ENCODE measurements at regions not wholly inside any gene's neighbourhood (a gene's known extent, or its start where the extent isn't known, plus 50 kb on each side); places are given as distances from the start of the nearest gene placed in this dataset.

DNA sequence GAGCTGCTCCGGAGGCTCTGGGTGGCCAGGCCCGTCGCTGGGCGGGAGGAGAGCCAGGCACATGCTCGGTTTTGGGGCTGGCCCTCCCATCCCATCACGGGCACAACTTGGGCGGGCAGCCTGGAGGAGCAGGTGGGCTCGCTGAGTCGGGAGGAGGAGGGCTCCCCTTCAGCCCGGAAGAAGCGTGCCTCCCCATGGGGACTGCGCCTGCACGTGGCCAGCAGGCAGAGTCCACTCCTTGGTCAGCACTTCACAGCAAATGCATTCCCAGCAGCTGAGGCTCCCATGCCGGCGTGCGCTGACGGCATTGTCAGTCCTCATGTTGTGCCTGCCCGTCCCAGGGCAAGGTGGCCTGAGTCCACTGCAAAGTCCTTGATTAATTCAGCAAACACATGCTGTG, 1281.7 kb downstream of the BRD1 start:
- POLR2A ChIA-PET: no interaction called here
- Mint-ChIP-seq H3K36me3 (ENCODE audit: low read depth) (no peaks in the 10 kb centered on the region), H3K9me3 (peaks cover 6% of the 10 kb centered on the region), H3K4me1 (no peaks in the 10 kb centered on the region), H3K27ac (no peak overlapping the region), H3K4me3 (no peak overlapping the region), H3K27me3 (no peaks in the 10 kb centered on the region)
- CTCF ChIA-PET: interaction anchor here (1.2 kb wide), 1 partner anchor 15 kb away, joined by 3 read pairs; no protein-coding TSS in a partner anchor
- DNase-seq: no peak

DNA sequence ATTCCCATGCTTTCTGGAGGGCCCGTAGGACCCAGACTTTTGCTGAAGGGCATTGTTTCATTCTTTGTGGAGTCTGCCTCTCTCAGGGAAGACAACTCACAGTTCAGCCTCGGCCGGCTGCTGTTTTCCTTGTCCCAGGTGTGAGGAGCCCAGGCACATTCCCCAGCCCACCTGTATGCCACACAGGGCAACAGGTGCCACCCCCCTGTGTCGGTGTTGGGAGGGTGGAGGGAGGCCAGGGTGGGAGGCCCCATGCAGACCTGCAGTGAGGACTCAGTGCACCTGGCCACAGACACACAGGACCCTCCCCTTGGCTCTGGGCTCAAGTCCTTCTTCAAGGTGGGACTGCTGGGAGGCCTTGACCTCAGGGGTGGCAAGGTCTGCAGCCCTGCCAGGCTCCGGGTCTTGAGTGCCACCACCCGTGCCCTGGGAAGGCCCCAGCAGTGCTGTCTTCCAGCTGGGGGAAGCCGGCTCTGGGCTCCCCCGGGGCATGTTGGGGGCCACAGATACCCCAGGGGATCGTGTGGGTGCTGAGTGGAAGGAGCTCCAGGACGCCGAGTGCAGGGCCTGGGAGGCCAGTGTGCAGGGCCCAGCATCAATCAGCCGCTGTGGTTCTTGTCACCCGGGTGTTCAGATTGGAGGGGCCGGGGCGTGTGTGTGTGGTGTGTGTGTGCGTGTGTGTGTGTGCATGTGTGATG, 1286.1 kb downstream of the BRD1 start:
- Mint-ChIP-seq H3K4me1 (no peaks in the 10 kb centered on the region), H3K36me3 (ENCODE audit: low read depth) (no peaks in the 10 kb centered on the region), H3K27ac (no peak overlapping the region), H3K9me3 (peaks cover 6% of the 10 kb centered on the region), H3K27me3 (no peaks in the 10 kb centered on the region), H3K4me3 (no peak overlapping the region)
- DNase-seq: no peak
- ChIA-PET CTCF (no interaction called here), POLR2A (no interaction called here)

DNA sequence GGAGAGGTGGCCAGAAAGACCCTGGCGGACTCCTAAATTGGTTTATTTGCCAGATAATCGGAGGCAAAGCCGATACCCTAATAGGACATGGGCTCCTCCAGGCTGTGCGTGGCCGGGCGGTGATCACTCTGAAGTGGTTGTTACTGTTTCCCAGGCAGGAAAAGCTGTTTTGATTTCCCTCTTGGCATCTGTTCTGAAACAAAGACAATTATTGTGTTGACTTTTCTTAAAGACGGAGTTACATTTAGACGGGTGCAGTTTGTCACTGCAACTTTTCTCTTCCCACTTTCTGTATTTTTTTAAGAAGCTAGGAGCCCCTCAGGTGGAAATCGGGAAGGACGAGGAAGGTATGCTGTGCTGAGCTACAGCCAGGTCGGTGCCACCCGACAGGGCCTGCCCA, 1288.4 kb downstream of the BRD1 start:
- Mint-ChIP-seq H3K36me3 (ENCODE audit: low read depth) (no peaks in the 10 kb centered on the region), H3K4me1 (no peaks in the 10 kb centered on the region), H3K9me3 (peaks cover 6% of the 10 kb centered on the region), H3K27me3 (no peaks in the 10 kb centered on the region), H3K27ac (no peak overlapping the region), H3K4me3 (no peak overlapping the region)
- ChIA-PET POLR2A (no interaction called here), CTCF (no interaction called here)
- no peak for DNase-seq

DNA sequence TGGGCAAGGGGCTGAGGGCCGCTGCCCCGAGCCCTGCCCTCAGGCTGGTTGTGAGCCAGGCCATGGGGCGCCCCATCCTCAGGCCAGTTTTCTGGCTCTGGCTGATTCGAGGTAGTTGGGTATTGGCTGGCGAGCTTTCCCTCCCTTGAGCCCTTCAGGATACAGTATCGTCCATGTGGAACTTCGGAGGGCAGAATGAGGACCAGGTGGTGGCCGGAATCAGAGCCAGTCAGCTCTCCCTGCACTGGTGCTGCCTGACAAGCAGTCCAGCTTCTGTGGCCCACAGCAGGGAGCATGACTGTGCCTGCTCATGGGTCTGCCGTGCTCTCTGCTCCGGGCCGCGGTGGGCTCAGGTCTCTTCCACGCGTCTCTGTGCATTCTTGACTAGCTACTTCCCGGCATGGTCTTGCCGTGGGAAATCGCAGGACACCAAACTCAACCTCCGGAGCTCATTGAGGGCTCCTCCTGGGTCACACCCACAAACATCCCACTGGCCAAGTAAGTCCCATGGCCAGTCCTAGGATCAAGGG, 1289.3 kb downstream of the BRD1 start:
- H3K4me3 Mint-ChIP-seq: no peak overlapping the region
- DNase-seq: no peak
- H3K27me3 Mint-ChIP-seq: no peaks in the 10 kb centered on the region
- peaks cover 6% of the 10 kb centered on the region for H3K9me3 Mint-ChIP-seq
- CTCF ChIA-PET: no interaction called here
- H3K4me1 Mint-ChIP-seq: no peaks in the 10 kb centered on the region
- H3K27ac Mint-ChIP-seq: no peak overlapping the region
- POLR2A ChIA-PET: no interaction called here
- H3K36me3 Mint-ChIP-seq (ENCODE audit: low read depth): no peaks in the 10 kb centered on the region

DNA sequence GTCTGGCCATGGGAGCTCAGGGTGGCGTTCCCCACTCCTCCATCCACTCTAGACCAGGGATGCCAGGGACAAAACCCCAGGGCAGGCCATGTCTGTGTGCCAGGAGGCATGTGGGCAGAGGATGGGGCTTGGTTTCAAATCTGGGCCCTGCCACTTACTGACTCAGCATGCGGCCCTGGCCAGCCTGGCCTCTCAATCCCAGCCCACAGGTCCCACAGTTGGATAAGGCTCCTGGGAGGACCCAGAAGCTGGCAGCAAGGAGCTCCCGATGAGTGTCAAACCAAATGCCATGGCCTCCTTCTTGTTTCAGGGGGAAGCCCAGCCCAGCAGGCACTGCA, 1290.4 kb downstream of the BRD1 start:
- Mint-ChIP-seq H3K27ac (no peak overlapping the region), H3K27me3 (no peaks in the 10 kb centered on the region), H3K9me3 (peaks cover 6% of the 10 kb centered on the region), H3K36me3 (ENCODE audit: low read depth) (no peaks in the 10 kb centered on the region), H3K4me3 (no peak overlapping the region), H3K4me1 (no peaks in the 10 kb centered on the region)
- ChIA-PET POLR2A (no interaction called here), CTCF (no interaction called here)
- no peak for DNase-seq

DNA sequence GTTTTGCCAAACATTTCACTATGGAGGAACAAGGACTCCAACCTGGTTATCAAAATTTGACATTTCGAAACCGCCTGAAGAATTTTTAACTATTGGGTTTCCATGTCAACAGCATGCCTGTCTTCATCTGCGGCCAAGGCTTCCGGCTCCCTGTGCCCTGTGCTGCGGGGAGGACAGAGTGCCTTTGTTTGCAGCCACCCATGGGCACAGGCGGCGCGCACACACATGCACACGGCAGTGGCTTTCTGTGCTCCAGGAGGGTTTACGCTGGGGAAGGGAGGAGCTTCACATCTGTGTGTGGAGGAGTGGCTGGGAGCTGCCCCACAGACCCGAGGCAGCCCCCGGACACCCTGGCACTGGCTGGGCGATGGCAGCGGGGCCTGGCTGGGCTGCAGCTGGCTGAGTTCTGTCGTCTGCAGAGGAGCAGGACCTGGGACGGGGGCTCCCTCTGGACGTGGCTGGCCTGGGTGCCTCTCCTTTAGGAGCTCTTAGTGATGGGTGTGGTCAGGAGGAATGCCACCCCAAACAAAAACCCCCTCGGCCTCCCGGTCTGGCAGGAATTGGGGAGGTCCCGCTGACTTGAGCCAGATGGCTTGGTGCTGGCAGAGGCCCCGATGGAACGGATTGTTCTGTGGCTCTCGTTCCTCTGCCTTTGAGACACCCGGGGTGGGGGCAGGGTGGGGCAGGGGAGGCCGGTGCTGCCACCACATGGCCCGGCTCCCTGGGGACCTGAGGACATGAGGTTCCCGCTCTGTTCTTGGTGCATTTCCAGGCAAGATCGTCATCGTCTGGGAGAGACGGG, 1290.9 kb downstream of the BRD1 start:
- Mint-ChIP-seq H3K36me3 (ENCODE audit: low read depth) (no peaks in the 10 kb centered on the region), H3K4me1 (no peaks in the 10 kb centered on the region), H3K9me3 (no peaks in the 10 kb centered on the region), H3K4me3 (no peak overlapping the region), H3K27me3 (no peaks in the 10 kb centered on the region), H3K27ac (no peak overlapping the region)
- POLR2A ChIA-PET: no interaction called here
- no peak for DNase-seq
- CTCF ChIA-PET: no interaction called here

DNA sequence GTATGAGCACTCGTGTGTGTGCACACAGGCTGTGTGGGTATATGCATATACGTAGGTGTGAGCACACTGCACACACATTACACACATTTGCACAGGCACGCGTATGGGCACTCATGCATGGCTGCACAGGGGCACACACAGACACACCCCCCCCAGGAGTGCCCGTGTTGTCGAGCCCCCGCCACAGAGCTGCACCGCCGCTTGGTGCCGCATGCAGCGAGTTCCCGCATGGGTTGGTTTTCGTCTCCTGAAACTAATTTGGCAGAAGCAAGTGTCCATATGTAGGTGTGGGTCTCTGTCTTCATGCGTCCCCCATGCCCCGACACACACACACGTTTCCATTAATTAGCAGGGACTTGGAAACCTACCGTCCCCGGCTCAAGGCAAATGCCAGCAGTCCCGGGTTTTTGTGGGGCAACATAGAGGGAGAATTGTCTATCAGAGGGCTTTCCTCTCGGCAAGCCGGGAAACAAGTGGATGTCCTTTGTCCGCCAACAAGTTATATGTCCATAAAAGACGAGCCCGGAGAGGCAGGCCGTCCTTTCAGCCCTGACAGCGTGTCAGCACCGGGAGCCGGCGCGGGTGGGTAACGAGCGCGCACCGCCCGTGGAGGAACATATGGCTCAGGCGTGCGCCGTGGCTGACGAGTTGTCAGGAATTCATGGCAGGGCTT, 1291.7 kb downstream of the BRD1 start:
- Mint-ChIP-seq H3K9me3 (no peaks in the 10 kb centered on the region), H3K4me1 (no peaks in the 10 kb centered on the region), H3K4me3 (no peak overlapping the region), H3K27ac (no peak overlapping the region), H3K36me3 (ENCODE audit: low read depth) (no peaks in the 10 kb centered on the region), H3K27me3 (no peaks in the 10 kb centered on the region)
- CTCF ChIA-PET: no interaction called here
- DNase-seq: no peak
- POLR2A ChIA-PET: no interaction called here

DNA sequence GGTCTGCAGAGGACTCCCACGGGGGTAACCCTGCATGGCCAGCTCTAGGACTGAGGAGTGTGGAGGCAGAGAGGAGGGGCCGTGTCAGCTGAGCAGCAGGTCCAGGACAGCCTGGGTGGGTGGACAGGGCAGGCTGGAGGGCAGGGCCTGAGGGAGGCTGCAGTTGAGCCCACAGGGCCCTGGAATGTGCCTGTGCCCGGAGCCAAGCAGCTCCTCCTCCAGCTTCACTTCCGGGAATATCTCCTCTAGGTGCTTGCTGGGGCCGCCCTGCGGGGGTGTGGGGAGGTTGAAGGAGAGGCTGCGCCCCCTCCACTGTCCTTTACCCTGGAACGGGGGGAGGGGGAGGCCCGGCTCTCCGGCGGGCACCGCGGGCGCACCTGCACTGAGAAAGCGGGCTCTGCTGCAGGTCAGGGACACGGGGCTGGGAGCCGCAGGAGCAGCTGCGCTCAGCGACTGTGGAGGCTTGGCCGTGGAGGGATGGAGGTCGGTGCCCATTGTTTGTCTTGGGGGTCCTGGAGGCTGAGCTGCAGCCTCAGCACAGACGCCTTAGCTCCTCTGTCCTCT, 1293.2 kb downstream of the BRD1 start:
- Mint-ChIP-seq H3K27me3 (no peaks in the 10 kb centered on the region), H3K36me3 (ENCODE audit: low read depth) (no peaks in the 10 kb centered on the region), H3K4me1 (no peaks in the 10 kb centered on the region), H3K27ac (no peak overlapping the region), H3K4me3 (no peak overlapping the region), H3K9me3 (no peaks in the 10 kb centered on the region)
- POLR2A ChIA-PET: no interaction called here
- no peak for DNase-seq
- CTCF ChIA-PET: no interaction called here

DNA sequence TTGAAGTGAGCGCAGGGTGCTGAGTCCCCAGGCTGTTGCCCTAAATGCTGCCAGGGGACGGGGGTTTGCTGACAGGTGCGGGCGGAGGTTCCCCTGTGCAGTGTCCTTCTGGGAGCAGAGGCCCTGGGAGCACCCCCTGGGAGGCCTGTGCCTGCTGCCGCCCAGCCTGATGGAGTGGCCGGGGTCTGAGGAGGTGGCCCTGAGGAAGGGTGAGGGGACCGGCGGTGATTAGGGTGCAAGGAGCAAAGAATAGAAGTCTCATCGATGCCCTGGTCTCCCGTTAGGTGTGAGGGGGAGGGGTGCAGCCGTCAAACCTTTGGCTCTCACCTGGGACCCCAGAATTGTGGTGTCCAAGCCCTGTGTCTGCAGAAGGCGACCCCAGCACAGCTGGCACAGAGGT, 1294.7 kb downstream of the BRD1 start:
- Mint-ChIP-seq H3K9me3 (no peaks in the 10 kb centered on the region), H3K27me3 (no peaks in the 10 kb centered on the region), H3K36me3 (ENCODE audit: low read depth) (no peaks in the 10 kb centered on the region), H3K27ac (no peak overlapping the region), H3K4me1 (no peaks in the 10 kb centered on the region), H3K4me3 (no peak overlapping the region)
- POLR2A ChIA-PET: no interaction called here
- CTCF ChIA-PET: interaction anchor here (0.6 kb wide), 1 partner anchor 102 kb away, joined by 3 read pairs; no protein-coding TSS in a partner anchor
- DNase-seq: no peak

DNA sequence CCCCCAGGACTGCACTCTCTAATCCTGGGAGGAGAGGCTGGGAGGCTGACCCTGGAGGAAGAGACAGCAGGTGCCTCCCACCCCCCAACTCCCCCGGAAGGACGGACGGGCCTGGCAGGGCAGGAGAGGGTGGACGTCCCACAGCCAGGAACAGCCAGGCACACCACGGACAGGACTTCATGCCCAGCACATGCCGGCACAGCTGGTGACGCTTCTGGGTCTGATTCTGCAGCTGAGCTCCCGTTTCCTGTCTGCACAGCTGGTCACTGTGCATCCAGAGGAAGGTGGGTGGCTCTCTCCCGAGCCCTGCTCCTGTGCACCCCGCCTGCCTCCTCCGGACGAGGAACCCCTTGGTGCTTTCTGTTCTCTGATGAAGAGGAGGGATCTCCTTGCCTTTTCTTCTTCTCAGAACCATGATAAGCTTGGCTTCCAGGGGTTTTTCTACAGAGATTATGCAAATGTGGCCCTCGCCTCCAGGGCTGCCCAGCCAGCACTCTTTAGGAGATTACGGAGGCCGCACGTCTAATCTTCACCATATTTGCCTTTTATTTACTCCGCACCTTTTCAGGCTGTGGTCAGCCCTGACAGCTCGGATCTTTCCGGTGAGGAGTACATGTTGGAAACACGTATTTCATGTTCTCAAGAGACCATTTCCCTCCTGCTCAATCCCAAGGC, 1295.8 kb downstream of the BRD1 start:
- ChIA-PET CTCF (no interaction called here), POLR2A (no interaction called here)
- H3K27me3 Mint-ChIP-seq: no peaks in the 10 kb centered on the region
- H3K4me3 Mint-ChIP-seq: no peak overlapping the region
- DNase-seq: no peak
- H3K4me1 Mint-ChIP-seq: no peaks in the 10 kb centered on the region
- no peak overlapping the region for H3K27ac Mint-ChIP-seq
- H3K36me3 Mint-ChIP-seq (ENCODE audit: low read depth): no peaks in the 10 kb centered on the region
- no peaks in the 10 kb centered on the region for H3K9me3 Mint-ChIP-seq

DNA sequence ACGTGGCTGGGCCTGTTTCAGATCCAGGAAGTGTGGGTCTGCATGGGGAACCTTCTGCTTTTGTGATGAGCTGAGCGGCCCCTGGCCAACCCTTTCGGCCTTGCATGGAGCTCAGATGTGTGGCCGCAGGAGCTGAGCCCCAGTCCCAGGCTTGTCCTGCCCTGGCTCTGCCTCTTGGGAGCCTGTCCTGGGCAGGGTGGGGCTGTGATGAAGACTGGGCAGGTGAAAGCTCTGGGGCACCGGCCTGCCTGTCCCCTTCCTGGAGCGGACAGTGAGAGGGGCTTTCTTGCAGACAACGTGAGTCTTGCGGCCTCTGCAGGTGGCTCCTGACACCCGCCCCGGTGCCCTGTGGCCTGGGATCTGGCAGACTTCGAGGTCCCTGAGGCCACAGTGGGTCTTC, 1296.6 kb downstream of the BRD1 start:
- H3K9me3 Mint-ChIP-seq: no peaks in the 10 kb centered on the region
- H3K27me3 Mint-ChIP-seq: no peaks in the 10 kb centered on the region

DNA sequence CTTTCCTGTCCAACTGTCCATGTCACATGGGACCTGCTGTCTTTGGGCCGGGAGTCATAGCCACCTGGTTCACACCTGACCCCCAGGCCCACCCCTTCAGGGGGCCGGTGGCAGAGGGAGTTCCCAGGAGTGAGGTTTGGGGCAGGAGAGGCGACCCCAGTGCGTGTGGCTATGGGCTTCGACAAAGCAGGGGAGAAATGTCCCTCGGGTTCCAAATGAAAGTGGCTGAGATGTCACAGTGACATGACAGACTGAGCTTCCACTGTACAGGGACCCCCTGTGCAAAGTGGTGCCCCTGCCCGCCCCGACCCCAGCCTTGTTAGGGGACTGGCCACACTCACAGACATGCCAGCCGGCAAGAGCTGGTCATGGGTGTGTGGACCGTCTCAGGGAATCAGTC, 1297.0 kb downstream of the BRD1 start:
- Mint-ChIP-seq H3K36me3 (ENCODE audit: low read depth) (no peaks in the 10 kb centered on the region), H3K4me1 (no peaks in the 10 kb centered on the region), H3K27me3 (no peaks in the 10 kb centered on the region), H3K27ac (no peak overlapping the region), H3K9me3 (no peaks in the 10 kb centered on the region), H3K4me3 (no peak overlapping the region)
- CTCF ChIA-PET: interaction anchor here (1.1 kb wide), 1 partner anchor 16 kb away, joined by 3 read pairs; no protein-coding TSS in a partner anchor
- DNase-seq: no peak
- POLR2A ChIA-PET: no interaction called here

More for the DNA sequence above, 1296.6 kb downstream of the BRD1 start:
- ChIA-PET POLR2A (no interaction called here), CTCF (interaction anchor here (1.1 kb wide), 1 partner anchor 15 kb away, joined by 3 read pairs; no protein-coding TSS in a partner anchor)
- H3K36me3 Mint-ChIP-seq (ENCODE audit: low read depth): no peaks in the 10 kb centered on the region
- H3K4me3 Mint-ChIP-seq: no peak overlapping the region
- DNase-seq: no peak
- H3K4me1 Mint-ChIP-seq: no peaks in the 10 kb centered on the region
- H3K27ac Mint-ChIP-seq: no peak overlapping the region

All from activated CD4-positive, alpha-beta T cell treated with anti-CD3 and anti-CD28 coated beads, Interleukin-2, amount 10 ng/mL, durations not matched to agents 7 days and 5 days (primary cell).